K562 (cell line): ENCODE measurements at regions not wholly inside any gene's neighbourhood (a gene's known extent, or its start where the extent isn't known, plus 50 kb on each side); places are given as distances from the start of the nearest gene placed in this dataset.

Experiments
- TF ChIP-seq, protein P1 (sequence below): fragments of 250-450 bp; sonication (Bioruptor Pico); IDR thresholded peaks from 2 replicates; pipeline ENCODE4 v1.5.0; 2021
- TF ChIP-seq, protein P2 (sequence below): fragments of 250-450 bp; sonication (Bioruptor Pico); IDR thresholded peaks from 2 replicates; pipeline ENCODE4 v1.4.0; 2020
- TF ChIP-seq, protein P3 (sequence below): sonication (generic); formaldehyde crosslinking; IDR thresholded peaks from 2 replicates; pipeline ENCODE4 v1.4.0; 2020; ENCODE audit warnings: mild to moderate bottlenecking, missing genetic modification reagents

DNA sequence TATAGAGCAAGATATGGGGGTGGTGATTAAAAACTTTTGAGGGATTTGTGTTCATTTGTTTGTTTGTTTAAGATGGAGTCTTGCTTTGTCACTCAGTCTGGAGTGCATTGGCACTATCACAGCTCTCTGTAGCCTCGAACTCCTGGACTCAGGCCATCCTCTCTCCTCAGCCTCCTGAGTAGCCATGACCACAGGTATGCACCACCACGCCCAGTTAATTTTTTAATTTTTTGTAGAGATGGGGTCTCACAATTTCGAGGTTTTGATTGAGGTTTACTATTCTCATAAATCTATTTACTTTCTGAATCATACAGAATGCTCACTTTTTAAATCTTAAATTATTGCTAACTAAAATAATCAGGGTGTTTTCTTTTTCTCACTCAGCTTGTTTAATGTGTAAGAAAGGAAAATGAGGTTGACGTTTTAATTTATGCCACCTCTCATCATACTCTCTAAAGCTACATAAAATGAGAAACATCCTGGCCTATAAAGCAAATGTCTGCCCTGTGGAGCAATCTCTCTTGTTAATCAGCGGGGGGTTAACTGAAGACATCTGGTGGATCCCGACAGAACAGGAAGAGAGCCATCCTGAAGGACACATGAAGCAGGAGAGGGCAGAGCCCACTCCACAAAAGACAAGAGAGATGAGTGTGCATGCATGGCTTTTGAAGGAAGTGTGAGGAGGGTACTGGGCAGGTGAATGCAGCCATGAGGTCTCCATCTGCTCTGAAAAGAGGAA lies 589.1 kb upstream of the SLC8A1 start (continued):
- TF ChIP-seq, protein P1, sequence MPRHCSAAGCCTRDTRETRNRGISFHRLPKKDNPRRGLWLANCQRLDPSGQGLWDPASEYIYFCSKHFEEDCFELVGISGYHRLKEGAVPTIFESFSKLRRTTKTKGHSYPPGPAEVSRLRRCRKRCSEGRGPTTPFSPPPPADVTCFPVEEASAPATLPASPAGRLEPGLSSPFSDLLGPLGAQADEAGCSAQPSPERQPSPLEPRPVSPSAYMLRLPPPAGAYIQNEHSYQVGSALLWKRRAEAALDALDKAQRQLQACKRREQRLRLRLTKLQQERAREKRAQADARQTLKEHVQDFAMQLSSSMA (CRISPR knock-in tag): no peak
- TF ChIP-seq, protein P2, sequence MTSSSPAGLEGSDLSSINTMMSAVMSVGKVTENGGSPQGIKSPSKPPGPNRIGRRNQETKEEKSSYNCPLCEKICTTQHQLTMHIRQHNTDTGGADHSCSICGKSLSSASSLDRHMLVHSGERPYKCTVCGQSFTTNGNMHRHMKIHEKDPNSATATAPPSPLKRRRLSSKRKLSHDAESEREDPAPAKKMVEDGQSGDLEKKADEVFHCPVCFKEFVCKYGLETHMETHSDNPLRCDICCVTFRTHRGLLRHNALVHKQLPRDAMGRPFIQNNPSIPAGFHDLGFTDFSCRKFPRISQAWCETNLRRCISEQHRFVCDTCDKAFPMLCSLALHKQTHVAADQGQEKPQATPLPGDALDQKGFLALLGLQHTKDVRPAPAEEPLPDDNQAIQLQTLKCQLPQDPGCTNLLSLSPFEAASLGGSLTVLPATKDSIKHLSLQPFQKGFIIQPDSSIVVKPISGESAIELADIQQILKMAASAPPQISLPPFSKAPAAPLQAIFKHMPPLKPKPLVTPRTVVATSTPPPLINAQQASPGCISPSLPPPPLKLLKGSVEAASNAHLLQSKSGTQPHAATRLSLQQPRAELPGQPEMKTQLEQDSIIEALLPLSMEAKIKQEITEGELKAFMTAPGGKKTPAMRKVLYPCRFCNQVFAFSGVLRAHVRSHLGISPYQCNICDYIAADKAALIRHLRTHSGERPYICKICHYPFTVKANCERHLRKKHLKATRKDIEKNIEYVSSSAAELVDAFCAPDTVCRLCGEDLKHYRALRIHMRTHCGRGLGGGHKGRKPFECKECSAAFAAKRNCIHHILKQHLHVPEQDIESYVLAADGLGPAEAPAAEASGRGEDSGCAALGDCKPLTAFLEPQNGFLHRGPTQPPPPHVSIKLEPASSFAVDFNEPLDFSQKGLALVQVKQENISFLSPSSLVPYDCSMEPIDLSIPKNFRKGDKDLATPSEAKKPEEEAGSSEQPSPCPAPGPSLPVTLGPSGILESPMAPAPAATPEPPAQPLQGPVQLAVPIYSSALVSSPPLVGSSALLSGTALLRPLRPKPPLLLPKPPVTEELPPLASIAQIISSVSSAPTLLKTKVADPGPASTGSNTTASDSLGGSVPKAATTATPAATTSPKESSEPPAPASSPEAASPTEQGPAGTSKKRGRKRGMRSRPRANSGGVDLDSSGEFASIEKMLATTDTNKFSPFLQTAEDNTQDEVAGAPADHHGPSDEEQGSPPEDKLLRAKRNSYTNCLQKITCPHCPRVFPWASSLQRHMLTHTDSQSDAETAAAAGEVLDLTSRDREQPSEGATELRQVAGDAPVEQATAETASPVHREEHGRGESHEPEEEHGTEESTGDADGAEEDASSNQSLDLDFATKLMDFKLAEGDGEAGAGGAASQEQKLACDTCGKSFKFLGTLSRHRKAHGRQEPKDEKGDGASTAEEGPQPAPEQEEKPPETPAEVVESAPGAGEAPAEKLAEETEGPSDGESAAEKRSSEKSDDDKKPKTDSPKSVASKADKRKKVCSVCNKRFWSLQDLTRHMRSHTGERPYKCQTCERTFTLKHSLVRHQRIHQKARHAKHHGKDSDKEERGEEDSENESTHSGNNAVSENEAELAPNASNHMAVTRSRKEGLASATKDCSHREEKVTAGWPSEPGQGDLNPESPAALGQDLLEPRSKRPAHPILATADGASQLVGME (CRISPR knock-in tag): no peak
- TF ChIP-seq, protein P3, sequence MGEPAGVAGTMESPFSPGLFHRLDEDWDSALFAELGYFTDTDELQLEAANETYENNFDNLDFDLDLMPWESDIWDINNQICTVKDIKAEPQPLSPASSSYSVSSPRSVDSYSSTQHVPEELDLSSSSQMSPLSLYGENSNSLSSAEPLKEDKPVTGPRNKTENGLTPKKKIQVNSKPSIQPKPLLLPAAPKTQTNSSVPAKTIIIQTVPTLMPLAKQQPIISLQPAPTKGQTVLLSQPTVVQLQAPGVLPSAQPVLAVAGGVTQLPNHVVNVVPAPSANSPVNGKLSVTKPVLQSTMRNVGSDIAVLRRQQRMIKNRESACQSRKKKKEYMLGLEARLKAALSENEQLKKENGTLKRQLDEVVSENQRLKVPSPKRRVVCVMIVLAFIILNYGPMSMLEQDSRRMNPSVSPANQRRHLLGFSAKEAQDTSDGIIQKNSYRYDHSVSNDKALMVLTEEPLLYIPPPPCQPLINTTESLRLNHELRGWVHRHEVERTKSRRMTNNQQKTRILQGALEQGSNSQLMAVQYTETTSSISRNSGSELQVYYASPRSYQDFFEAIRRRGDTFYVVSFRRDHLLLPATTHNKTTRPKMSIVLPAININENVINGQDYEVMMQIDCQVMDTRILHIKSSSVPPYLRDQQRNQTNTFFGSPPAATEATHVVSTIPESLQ (CRISPR knock-in tag): no peak
